Neuronal stem cell (in vitro differentiated cells): ENCODE measurements at regions not wholly inside any gene's neighbourhood (a gene's known extent, or its start where the extent isn't known, plus 50 kb on each side); places are given as distances from the start of the nearest gene placed in this dataset.

Experiments
- DNase-seq: peaks from one replicate; pipeline ENCODE4 v3.0.0-alpha.2; 2013; ENCODE audit warnings: low spot score
- H2AFZ ChIP-seq: one replicate; pipeline ENCODE4 v1.6.1; 2013; ENCODE audit warnings: mild to moderate bottlenecking, low read length, inconsistent platforms
- H2AK5ac ChIP-seq: 2 replicates; pipeline ENCODE4 v1.6.1; 2013; ENCODE audit warnings: low read depth, mild to moderate bottlenecking, inconsistent platforms, low read length, moderate library complexity, mixed read lengths
- H2BK120ac ChIP-seq: 2 replicates; pipeline ENCODE4 v1.6.1; 2013; ENCODE audit warnings: low read depth, mild to moderate bottlenecking, inconsistent platforms, low read length, moderate library complexity, mixed read lengths
- H2BK12ac ChIP-seq: one replicate; pipeline ENCODE4 v1.6.1; 2013; ENCODE audit warnings: low read length, inconsistent platforms
- H2BK15ac ChIP-seq: 2 replicates; pipeline ENCODE4 v1.6.1; 2013; ENCODE audit warnings: mild to moderate bottlenecking, low read length, inconsistent platforms, mixed read lengths
- H2BK5ac ChIP-seq: one replicate; pipeline ENCODE4 v1.6.1; 2013; ENCODE audit warnings: inconsistent platforms, mild to moderate bottlenecking, low read length, moderate library complexity
- H3K14ac ChIP-seq: one replicate; pipeline ENCODE4 v1.6.1; 2013; ENCODE audit warnings: low read length, inconsistent platforms
- H3K18ac ChIP-seq: 2 replicates; pipeline ENCODE4 v1.6.1; 2013; ENCODE audit warnings: low read length, inconsistent platforms
- H3K23ac ChIP-seq: 2 replicates; pipeline ENCODE4 v1.6.1; 2013; ENCODE audit warnings: low read depth, mild to moderate bottlenecking, mixed read lengths, low read length, inconsistent platforms; ENCODE audit not compliant: poor library complexity
- H3K27ac ChIP-seq: replicated peaks from 3 replicates; pipeline ENCODE4 v1.5.1; 2013; ENCODE audit warnings: low read length, inconsistent platforms
- H3K27me3 ChIP-seq, 3 experiments: 2 replicates each; pipeline ENCODE4 v1.6.1; 2013; ENCODE audit warnings: low read length in 3 of 3, mild to moderate bottlenecking in 2 of 3, inconsistent platforms in 1 of 3, low read depth in 1 of 3, mixed read lengths in 1 of 3, moderate library complexity in 1 of 3; ENCODE audit not compliant: control insufficient read depth in 3 of 3, insufficient read depth in 3 of 3
- H3K36me3 ChIP-seq, 2 donors: replicated peaks in 1 of 2; 2 replicates each; pipeline ENCODE4 v1.6.1; 2013; ENCODE audit warnings: low read length in 2 of 2; ENCODE audit not compliant: control insufficient read depth in 2 of 2, insufficient read depth in 2 of 2
- H3K4ac ChIP-seq: 2 replicates; pipeline ENCODE4 v1.6.1; 2013; ENCODE audit warnings: inconsistent platforms, mild to moderate bottlenecking, low read length, moderate library complexity
- H3K4me1 ChIP-seq, 2 donors: 1 replicate in 1 of 2; 2 replicates in 1 of 2; pipeline ENCODE4 v1.6.1; 2013; ENCODE audit warnings: low read length in 2 of 2, low read depth in 1 of 2; ENCODE audit not compliant: control insufficient read depth in 2 of 2, insufficient read depth in 1 of 2
- H3K4me2 ChIP-seq: one replicate; pipeline ENCODE4 v1.6.1; 2013; ENCODE audit warnings: mild to moderate bottlenecking, low read length, inconsistent platforms; ENCODE audit not compliant: insufficient read depth, poor library complexity, severe bottlenecking
- H3K4me3 ChIP-seq, 2 donors: 2 replicates each; pipeline ENCODE4 v1.5.1; 2013; ENCODE audit warnings: low read length in 2 of 2, mild to moderate bottlenecking in 2 of 2, inconsistent platforms in 1 of 2, moderate library complexity in 1 of 2
- H3K79me1 ChIP-seq: one replicate; pipeline ENCODE4 v1.6.1; 2013; ENCODE audit warnings: low read depth, mild to moderate bottlenecking, inconsistent platforms, low read length, moderate library complexity
- H3K9ac ChIP-seq: one replicate; pipeline ENCODE4 v1.6.1; 2013; ENCODE audit warnings: mild to moderate bottlenecking, low read depth, low read length, inconsistent platforms; ENCODE audit not compliant: poor library complexity
- H3K9me3 ChIP-seq, 2 donors: replicated peaks in 1 of 2; 2 replicates each; pipeline versions ENCODE3 to v1.6.1; 2013; ENCODE audit warnings: low read length in 2 of 2, mild to moderate bottlenecking in 2 of 2, inconsistent platforms in 1 of 2, low read depth in 1 of 2, mixed read lengths in 1 of 2, moderate library complexity in 1 of 2; ENCODE audit not compliant: control insufficient read depth in 2 of 2, insufficient read depth in 1 of 2
- H4K8ac ChIP-seq: one replicate; pipeline ENCODE4 v1.6.1; 2013; ENCODE audit warnings: low read depth, mild to moderate bottlenecking, inconsistent platforms, low read length, moderate library complexity
- H4K91ac ChIP-seq: one replicate; pipeline ENCODE4 v1.6.1; 2013; ENCODE audit warnings: low read length, low read depth, mild to moderate bottlenecking, inconsistent platforms; ENCODE audit not compliant: poor library complexity
- WGBS, 2 donors: extraction: QIAGEN DNeasy Blood & Tissue Kit; methylation state at CpG; one replicate each; pipeline ENCODE4 v1.1.7; 2013; ENCODE audit warnings: missing lambda C conversion rate in 2 of 2, mixed read lengths in 1 of 2; ENCODE audit not compliant: insufficient read length in 2 of 2, insufficient replicate concordance in 1 of 2; ENCODE audit errors: extremely low coverage in 2 of 2; 5-methylcytosine and 5-hydroxymethylcytosine counted together

- no peak overlapping the region for H2BK120ac ChIP-seq
- H3K79me1 ChIP-seq, result no peaks in the 10 kb centered on the region
- DNase-seq, result no peak
- H3K27ac ChIP-seq, result no peak overlapping the region
- no peak overlapping the region for H2BK5ac ChIP-seq
- no peak overlapping the region for H3K23ac ChIP-seq
- no peaks in the 10 kb centered on the region for H3K27me3 ChIP-seq
- no peak overlapping the region for H3K9ac ChIP-seq
- no peak overlapping the region for H2BK15ac ChIP-seq
- no peak overlapping the region for H3K14ac ChIP-seq
- H2BK12ac ChIP-seq, result no peak overlapping the region
- H4K91ac ChIP-seq, result no peak overlapping the region
- H3K4me1 ChIP-seq, result peaks cover 29 to 54% of the 10 kb centered on the region in 2 donors
- H3K4ac ChIP-seq, result no peak overlapping the region
- H4K8ac ChIP-seq, result no peak overlapping the region
- H3K4me3 ChIP-seq, result no peak overlapping the region
- no peak overlapping the region for H2AK5ac ChIP-seq
- no peak overlapping the region for H3K4me2 ChIP-seq
- no peak overlapping the region for H2AFZ ChIP-seq
- no peaks in the 10 kb centered on the region for H3K36me3 ChIP-seq
- H3K18ac ChIP-seq, result no peak overlapping the region
- no CpG with 5 or more reads among the region's 2 CpGs for WGBS, 2 donors
- no peaks in the 10 kb centered on the region for H3K9me3 ChIP-seq
Measured at GRCh38 chr3:34258271-34258998, 460.0 kb downstream of the PDCD6IP start.

- Histone ChIP-seq H4K8ac (no peak overlapping the region), H3K4me2 (no peak overlapping the region), H2AK5ac (no peak overlapping the region), H3K36me3 (no peaks in the 10 kb centered on the region), H3K23ac (no peak overlapping the region), H4K91ac (no peak overlapping the region), H3K27ac (no peak overlapping the region), H3K27me3 (no peaks in the 10 kb centered on the region), H3K4me1 (peaks cover 19 to 42% of the 10 kb centered on the region in 2 donors), H3K9ac (no peak overlapping the region), H3K14ac (no peak overlapping the region), H2AFZ (peak overlapping the region; percentile 55), H3K4me3 (no peak overlapping the region), H2BK15ac (no peak overlapping the region), H3K79me1 (no peaks in the 10 kb centered on the region), H3K4ac (no peak overlapping the region), H2BK12ac (no peak overlapping the region), H3K18ac (no peak overlapping the region), H2BK5ac (no peak overlapping the region), H2BK120ac (no peak overlapping the region), H3K9me3 (no peaks in the 10 kb centered on the region)
- peak; percentile 41 for DNase-seq
- WGBS, 2 donors, result no CpG with 5 or more reads among the region's 2 CpGs
Measured at GRCh38 chr3:34260271-34261000, 462.0 kb downstream of the PDCD6IP start.

- Histone ChIP-seq H3K27me3 (no peaks in the 10 kb centered on the region), H2BK5ac (no peak overlapping the region), H3K4ac (no peak overlapping the region), H3K4me1 (peaks cover 16 to 38% of the 10 kb centered on the region in 2 donors), H2AFZ (peak overlapping the region; percentile 55), H2AK5ac (no peak overlapping the region), H3K4me2 (no peak overlapping the region), H4K8ac (no peak overlapping the region), H3K18ac (no peak overlapping the region), H3K9me3 (no peaks in the 10 kb centered on the region), H3K23ac (no peak overlapping the region), H3K79me1 (no peaks in the 10 kb centered on the region), H2BK15ac (no peak overlapping the region), H3K4me3 (no peak overlapping the region), H3K9ac (no peak overlapping the region), H2BK120ac (no peak overlapping the region), H3K14ac (no peak overlapping the region), H2BK12ac (no peak overlapping the region), H3K36me3 (no peaks in the 10 kb centered on the region), H4K91ac (no peak overlapping the region), H3K27ac (no peak overlapping the region)
- DNase-seq, result no peak
- WGBS, 2 donors, result no CpG with 5 or more reads among the region's 1 CpG
Measured at GRCh38 chr3:34261001-34261385, 462.6 kb downstream of the PDCD6IP start.

- DNase-seq, result no peak
- no peak overlapping the region for H4K8ac ChIP-seq
- H3K4me3 ChIP-seq, result no peak overlapping the region
- H3K9me3 ChIP-seq, result no peaks in the 10 kb centered on the region
- no peak overlapping the region for H2BK15ac ChIP-seq
- H3K9ac ChIP-seq, result no peak overlapping the region
- no peak overlapping the region for H3K18ac ChIP-seq
- no peak overlapping the region for H2AFZ ChIP-seq
- H3K4me2 ChIP-seq, result no peak overlapping the region
- no peaks in the 10 kb centered on the region for H3K36me3 ChIP-seq
- no CpG with 5 or more reads among the region's 4 CpGs for WGBS, 2 donors
- no peak overlapping the region for H3K14ac ChIP-seq
- no peak overlapping the region for H3K27ac ChIP-seq
- peaks cover 4 to 18% of the 10 kb centered on the region in 2 donors for H3K4me1 ChIP-seq
- no peak overlapping the region for H2AK5ac ChIP-seq
- no peaks in the 10 kb centered on the region for H3K79me1 ChIP-seq
- H3K27me3 ChIP-seq, result no peaks in the 10 kb centered on the region
- no peak overlapping the region for H3K23ac ChIP-seq
- H2BK120ac ChIP-seq, result no peak overlapping the region
- H3K4ac ChIP-seq, result no peak overlapping the region
- no peak overlapping the region for H2BK12ac ChIP-seq
- H2BK5ac ChIP-seq, result no peak overlapping the region
- no peak overlapping the region for H4K91ac ChIP-seq
Measured at GRCh38 chr3:34263101-34263621, 464.7 kb downstream of the PDCD6IP start.
